ENCODE measurements at regions not wholly inside any gene's neighbourhood (a gene's known extent, or its start where the extent isn't known, plus 50 kb on each side); places are given as distances from the start of the nearest gene placed in this dataset.

DNA sequence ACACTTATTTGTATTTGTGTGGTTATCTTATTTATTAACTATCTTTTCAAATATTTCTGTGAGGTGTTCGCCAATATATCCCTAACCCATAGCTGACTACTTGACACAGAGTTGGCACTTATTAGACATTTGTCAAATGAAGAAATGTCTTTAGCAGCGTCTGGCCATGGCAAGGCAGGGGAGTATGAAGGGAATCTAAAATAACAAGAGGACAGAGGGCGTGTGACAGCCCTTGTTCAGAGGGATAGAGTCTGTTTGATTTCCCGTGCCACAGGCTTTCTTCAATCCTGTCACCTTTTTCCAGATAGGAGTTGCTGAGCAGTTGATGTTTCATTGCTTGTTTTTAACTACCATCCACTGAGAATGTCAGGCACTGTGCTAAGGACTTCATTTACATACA is 53.6 kb upstream of the SLC39A10 start:
- TF ChIP-seq, protein P1, sequence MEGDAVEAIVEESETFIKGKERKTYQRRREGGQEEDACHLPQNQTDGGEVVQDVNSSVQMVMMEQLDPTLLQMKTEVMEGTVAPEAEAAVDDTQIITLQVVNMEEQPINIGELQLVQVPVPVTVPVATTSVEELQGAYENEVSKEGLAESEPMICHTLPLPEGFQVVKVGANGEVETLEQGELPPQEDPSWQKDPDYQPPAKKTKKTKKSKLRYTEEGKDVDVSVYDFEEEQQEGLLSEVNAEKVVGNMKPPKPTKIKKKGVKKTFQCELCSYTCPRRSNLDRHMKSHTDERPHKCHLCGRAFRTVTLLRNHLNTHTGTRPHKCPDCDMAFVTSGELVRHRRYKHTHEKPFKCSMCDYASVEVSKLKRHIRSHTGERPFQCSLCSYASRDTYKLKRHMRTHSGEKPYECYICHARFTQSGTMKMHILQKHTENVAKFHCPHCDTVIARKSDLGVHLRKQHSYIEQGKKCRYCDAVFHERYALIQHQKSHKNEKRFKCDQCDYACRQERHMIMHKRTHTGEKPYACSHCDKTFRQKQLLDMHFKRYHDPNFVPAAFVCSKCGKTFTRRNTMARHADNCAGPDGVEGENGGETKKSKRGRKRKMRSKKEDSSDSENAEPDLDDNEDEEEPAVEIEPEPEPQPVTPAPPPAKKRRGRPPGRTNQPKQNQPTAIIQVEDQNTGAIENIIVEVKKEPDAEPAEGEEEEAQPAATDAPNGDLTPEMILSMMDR (IDR thresholded peaks at IDR 0.05), result no peak
- TF ChIP-seq POLR2AphosphoS5 (IDR thresholded peaks at IDR 0.05) (no peak), EP300 (IDR thresholded peaks at IDR 0.05) (no peak)

Data from sigmoid colon (tissue), 4 donors.